Ishikawa (cell line): ENCODE measurements at regions not wholly inside any gene's neighbourhood (a gene's known extent, or its start where the extent isn't known, plus 50 kb on each side); places are given as distances from the start of the nearest gene placed in this dataset.
A peak's percentile ranks its signal among the peaks of the same experiment; 100 is the strongest.

Source experiments
- CEBPB ChIP-seq: IDR thresholded peaks from 2 replicates; pipeline ENCODE4 v1.6.1; 2012
- CREB1 ChIP-seq: IDR thresholded peaks from 2 replicates; pipeline ENCODE4 v1.6.1; 2012; ENCODE audit warnings: low read depth
- EGR1 ChIP-seq: IDR thresholded peaks from 2 replicates; pipeline ENCODE4 v1.6.1; 2012
- EP300 ChIP-seq: IDR thresholded peaks from 2 replicates; pipeline ENCODE4 v1.6.1; 2012; ENCODE audit warnings: borderline replicate concordance
- FOXM1 ChIP-seq: IDR thresholded peaks from 2 replicates; pipeline ENCODE4 v1.6.1; 2012; ENCODE audit warnings: low read depth, borderline replicate concordance
- MAX ChIP-seq: IDR thresholded peaks from 2 replicates; pipeline ENCODE4 v1.6.1; 2012
- NFIC ChIP-seq: IDR thresholded peaks from 2 replicates; pipeline ENCODE4 v1.6.1; 2012
- RAD21 ChIP-seq: IDR thresholded peaks from 2 replicates; pipeline ENCODE4 v1.6.1; 2012; ENCODE audit warnings: low read depth
- REST ChIP-seq: IDR thresholded peaks from 2 replicates; pipeline ENCODE4 v1.6.1; 2012; ENCODE audit warnings: low read depth, mild to moderate bottlenecking
- TAF1 ChIP-seq: IDR thresholded peaks from 2 replicates; pipeline ENCODE4 v1.6.1; 2012; ENCODE audit warnings: low read depth, mild to moderate bottlenecking
- TCF12 ChIP-seq: IDR thresholded peaks from 2 replicates; pipeline ENCODE4 v1.6.1; 2012; ENCODE audit warnings: low read depth
- TEAD4 ChIP-seq: IDR thresholded peaks from 2 replicates; pipeline ENCODE4 v1.6.1; 2012
- USF1 ChIP-seq: IDR thresholded peaks from 2 replicates; pipeline ENCODE4 v1.6.1; 2012
- YY1 ChIP-seq: IDR thresholded peaks from 2 replicates; pipeline ENCODE4 v1.6.1; 2012; ENCODE audit warnings: low read depth
- ZBTB7A ChIP-seq: IDR thresholded peaks from 2 replicates; pipeline ENCODE4 v1.6.1; 2012; ENCODE audit warnings: low read depth

- TF ChIP-seq RAD21 = no peak
- no peak for TF ChIP-seq ZBTB7A
- no peak for TF ChIP-seq TEAD4
- TF ChIP-seq NFIC = no peak
- TF ChIP-seq EP300 = no peak
- no peak for TF ChIP-seq EGR1
- TF ChIP-seq MAX = no peak
- no peak for TF ChIP-seq FOXM1
- TF ChIP-seq USF1 = no peak
- TF ChIP-seq REST = no peak
- no peak for TF ChIP-seq CEBPB
- TF ChIP-seq TAF1 = no peak
- TF ChIP-seq CREB1 = no peak
- no peak for TF ChIP-seq YY1
- TF ChIP-seq TCF12 = no peak
Observed at GRCh38 chr6:27651371-27651732, 178.4 kb upstream of the ZNF184 start.

GRCh38 chr6:27650620-27651370 lies 177.9 kb upstream of the ZNF184 start:
- TF ChIP-seq TEAD4 = peak; percentile 91
- no peak for TF ChIP-seq ZBTB7A
- no peak for TF ChIP-seq TAF1
- TF ChIP-seq MAX = no peak
- TF ChIP-seq RAD21 = no peak
- no peak for TF ChIP-seq EGR1
- no peak for TF ChIP-seq REST
- no peak for TF ChIP-seq FOXM1
- no peak for TF ChIP-seq CEBPB
- TF ChIP-seq NFIC = 0 out of 2 replicates have a peak, but pooled peaks have one; percentile 13
- TF ChIP-seq YY1 = 0 out of 2 replicates have a peak, but pooled peaks have one; percentile 43
- no peak for TF ChIP-seq CREB1
- no peak; the same call in 1 of the 2 replicates for TF ChIP-seq USF1
- TF ChIP-seq TCF12 = no peak
- no peak; the same call in 1 of the 2 replicates for TF ChIP-seq EP300

GRCh38 chr6:27644528-27644927 lies 171.6 kb upstream of the ZNF184 start:
- TF ChIP-seq RAD21 (no peak), CREB1 (no peak), TEAD4 (no peak), YY1 (no peak), TCF12 (no peak), MAX (no peak), REST (no peak), EP300 (no peak), CEBPB (no peak), EGR1 (no peak), USF1 (no peak), FOXM1 (no peak)
